ENCODE measurements at regions not wholly inside any gene's neighbourhood (a gene's known extent, or its start where the extent isn't known, plus 50 kb on each side); places are given as distances from the start of the nearest gene placed in this dataset.
A peak's percentile ranks its signal among the peaks of the same experiment; 100 is the strongest.
"Not testable (repeated sequence)": the region's sequence is repeated elsewhere in the genome, so short reads cannot be mapped to it uniquely, and the experiment has no call there.

- not testable (repeated sequence) for ATAC-seq (replicated peaks); H3K4me3 Mint-ChIP-seq; H3K4me1 Mint-ChIP-seq
Observed at GRCh38 chr22:15772337-15772736, 82.5 kb downstream of the POTEH start.

GRCh38 chr22:15775118-15775517 is 85.3 kb downstream of the POTEH start:
- ATAC-seq (replicated peaks); H3K27me3 Mint-ChIP-seq; H3K9me3 Mint-ChIP-seq; H3K4me1 Mint-ChIP-seq; H3K4me3 Mint-ChIP-seq; H3K36me3 Mint-ChIP-seq (ENCODE audit: low read depth); H3K27ac Mint-ChIP-seq: not testable (repeated sequence)

More at GRCh38 chr22:15772337-15772736, 82.5 kb downstream of the POTEH start:
- not testable (repeated sequence) for H3K27me3 Mint-ChIP-seq; H3K36me3 Mint-ChIP-seq (ENCODE audit: low read depth); H3K9me3 Mint-ChIP-seq; H3K27ac Mint-ChIP-seq

GRCh38 chr22:15775670-15776669 is 86.1 kb downstream of the POTEH start:
- H3K4me1 Mint-ChIP-seq; H3K27ac Mint-ChIP-seq; ATAC-seq (replicated peaks); H3K36me3 Mint-ChIP-seq (ENCODE audit: low read depth); H3K9me3 Mint-ChIP-seq; H3K4me3 Mint-ChIP-seq; H3K27me3 Mint-ChIP-seq: not testable (repeated sequence)

GRCh38 chr22:15776727-15777126 is 86.9 kb downstream of the POTEH start:
- H3K4me3 Mint-ChIP-seq; H3K9me3 Mint-ChIP-seq; H3K27me3 Mint-ChIP-seq; H3K27ac Mint-ChIP-seq; ATAC-seq (replicated peaks); H3K36me3 Mint-ChIP-seq (ENCODE audit: low read depth); H3K4me1 Mint-ChIP-seq: not testable (repeated sequence)

GRCh38 chr22:15777150-15777549 is 87.3 kb downstream of the POTEH start:
- H3K4me1 Mint-ChIP-seq; ATAC-seq (replicated peaks); H3K27me3 Mint-ChIP-seq; H3K9me3 Mint-ChIP-seq; H3K27ac Mint-ChIP-seq; H3K36me3 Mint-ChIP-seq (ENCODE audit: low read depth); H3K4me3 Mint-ChIP-seq: not testable (repeated sequence)

- not testable (repeated sequence) for H3K9me3 Mint-ChIP-seq; H3K4me3 Mint-ChIP-seq; H3K27ac Mint-ChIP-seq; H3K27me3 Mint-ChIP-seq; H3K36me3 Mint-ChIP-seq (ENCODE audit: low read depth); H3K4me1 Mint-ChIP-seq; ATAC-seq (replicated peaks)
Observed at GRCh38 chr22:15777557-15777956, 87.7 kb downstream of the POTEH start.

- H3K4me1 Mint-ChIP-seq; H3K36me3 Mint-ChIP-seq (ENCODE audit: low read depth); ATAC-seq (replicated peaks); H3K9me3 Mint-ChIP-seq; H3K4me3 Mint-ChIP-seq; H3K27ac Mint-ChIP-seq; H3K27me3 Mint-ChIP-seq: not testable (repeated sequence)
Observed at GRCh38 chr22:15778366-15778765, 88.5 kb downstream of the POTEH start.

- not testable (repeated sequence) for ATAC-seq (replicated peaks); H3K27me3 Mint-ChIP-seq; H3K36me3 Mint-ChIP-seq (ENCODE audit: low read depth)
Observed at GRCh38 chr22:15781652-15782051, 91.8 kb downstream of the POTEH start.

GRCh38 chr22:15782933-15783332 is 93.1 kb downstream of the POTEH start:
- H3K9me3 Mint-ChIP-seq; H3K4me1 Mint-ChIP-seq; H3K4me3 Mint-ChIP-seq; H3K27ac Mint-ChIP-seq; ATAC-seq (replicated peaks); H3K36me3 Mint-ChIP-seq (ENCODE audit: low read depth); H3K27me3 Mint-ChIP-seq: not testable (repeated sequence)

More at GRCh38 chr22:15781652-15782051, 91.8 kb downstream of the POTEH start:
- H3K9me3 Mint-ChIP-seq, H3K4me3 Mint-ChIP-seq, H3K27ac Mint-ChIP-seq, H3K4me1 Mint-ChIP-seq: not testable (repeated sequence)

- not testable (repeated sequence) for H3K27ac Mint-ChIP-seq; H3K36me3 Mint-ChIP-seq (ENCODE audit: low read depth); H3K4me1 Mint-ChIP-seq; H3K9me3 Mint-ChIP-seq; H3K27me3 Mint-ChIP-seq; H3K4me3 Mint-ChIP-seq
- peak; percentile 19 for ATAC-seq (replicated peaks)
Observed at GRCh38 chr22:15784383-15785085, 94.7 kb downstream of the POTEH start.

- H3K36me3 Mint-ChIP-seq (ENCODE audit: low read depth); H3K27me3 Mint-ChIP-seq; H3K27ac Mint-ChIP-seq; H3K4me1 Mint-ChIP-seq; H3K9me3 Mint-ChIP-seq; ATAC-seq (replicated peaks); H3K4me3 Mint-ChIP-seq: not testable (repeated sequence)
Observed at GRCh38 chr22:15786942-15787733, 97.3 kb downstream of the POTEH start.

- not testable (repeated sequence) for H3K4me3 Mint-ChIP-seq; ATAC-seq (replicated peaks); H3K27me3 Mint-ChIP-seq; H3K9me3 Mint-ChIP-seq; H3K27ac Mint-ChIP-seq; H3K4me1 Mint-ChIP-seq; H3K36me3 Mint-ChIP-seq (ENCODE audit: low read depth)
Observed at GRCh38 chr22:15791557-15791956, 101.7 kb downstream of the POTEH start.

GRCh38 chr22:15799935-15800334 is 110.1 kb downstream of the POTEH start:
- not testable (repeated sequence) for ATAC-seq (replicated peaks); H3K36me3 Mint-ChIP-seq (ENCODE audit: low read depth); H3K4me3 Mint-ChIP-seq; H3K27ac Mint-ChIP-seq; H3K4me1 Mint-ChIP-seq; H3K9me3 Mint-ChIP-seq; H3K27me3 Mint-ChIP-seq

GRCh38 chr22:15811141-15811540 is 121.3 kb downstream of the POTEH start:
- not testable (repeated sequence) for H3K27ac Mint-ChIP-seq; H3K36me3 Mint-ChIP-seq (ENCODE audit: low read depth); ATAC-seq (replicated peaks)

More at GRCh38 chr22:15811141-15811540, 121.3 kb downstream of the POTEH start:
- not testable (repeated sequence) for H3K27me3 Mint-ChIP-seq, H3K4me1 Mint-ChIP-seq, H3K9me3 Mint-ChIP-seq, H3K4me3 Mint-ChIP-seq
